Sigmoid colon (tissue), 6 donors: ENCODE measurements at regions not wholly inside any gene's neighbourhood (a gene's known extent, or its start where the extent isn't known, plus 50 kb on each side); places are given as distances from the start of the nearest gene placed in this dataset.

ENCODE experiments used
- DNase-seq: peaks from one replicate; pipeline ENCODE4 v3.0.0-alpha.2; 2019
- H3K27ac ChIP-seq, 4 donors: fragments of 200-600 bp; sonication (generic); one replicate each; pipeline ENCODE4 v1.5.1; 2016 to 2019; ENCODE audit warnings: mild to moderate bottlenecking in 1 of 4
- H3K27me3 ChIP-seq, 3 donors: fragments of 200-600 bp; sonication (generic); one replicate each; pipeline ENCODE4 v1.5.1; 2019; ENCODE audit warnings: mild to moderate bottlenecking in 1 of 3
- H3K36me3 ChIP-seq, 4 donors: fragments of 200-600 bp; sonication (generic); one replicate each; pipeline ENCODE4 v1.5.1; 2016 to 2019
- H3K4me1 ChIP-seq, 4 donors: fragments of 200-600 bp; sonication (generic); one replicate each; pipeline ENCODE4 v1.5.1; 2017 to 2019
- H3K4me3 ChIP-seq, 4 donors: fragments of 200-600 bp; sonication (generic); one replicate each; pipeline ENCODE4 v1.5.1; 2017 to 2019; ENCODE audit warnings: mild to moderate bottlenecking in 2 of 4, moderate library complexity in 1 of 4
- H3K9me3 ChIP-seq, 4 donors: fragments of 200-600 bp in 3 of 4; sonication (generic) in 3 of 4; one replicate each; pipeline versions ENCODE4 v1.5.1 to v1.6.1; 2013 to 2019
- CTCF ChIP-seq, 4 experiments: fragments of 450-650 bp in 3 of 4; fragments of 200-600 bp in 1 of 4; IDR thresholded peaks; one replicate each; pipeline ENCODE4 v1.5.1; 2016 to 2019; ENCODE audit warnings: antibody characterized with exemption in 4 of 4, mild to moderate bottlenecking in 3 of 4, moderate library complexity in 2 of 4
- EP300 ChIP-seq, 4 donors: sonication (generic); formaldehyde crosslinking; IDR thresholded peaks; one replicate each; pipeline ENCODE4 v1.6.1; 2017; ENCODE audit warnings: antibody characterized with exemption in 4 of 4
- POLR2A ChIP-seq, 2 donors: fragments of 450-650 bp; IDR thresholded peaks; one replicate each; pipeline ENCODE4 v1.6.1; 2016; ENCODE audit warnings: antibody characterized with exemption in 2 of 2, mild to moderate bottlenecking in 2 of 2, moderate library complexity in 2 of 2
- POLR2AphosphoS5 ChIP-seq, 4 donors: sonication (generic); formaldehyde crosslinking; IDR thresholded peaks; one replicate each; pipeline ENCODE4 v1.6.1; 2017; ENCODE audit warnings: antibody characterized with exemption in 4 of 4
- WGBS, 2 donors: extraction: QIAGEN DNeasy Blood & Tissue Kit; methylation state at CpG; one replicate each; pipeline ENCODE4 v1.1.7; 2013; 5-methylcytosine and 5-hydroxymethylcytosine counted together
- intact Hi-C: fragments of 100-400 bp; cut with DNase I; formaldehyde crosslinking; loops from one replicate; pipeline ENCODE4 v1.15.1; 2023
- donor health status: healthy with polysubstance abuse.
- donor health status: healthy.

GRCh38 chr9:16030528-16031185 is 477.8 kb downstream of the CCDC171 start:
- TF ChIP-seq EP300 (IDR thresholded peaks at IDR 0.05) (no peak), POLR2A (IDR thresholded peaks at IDR 0.05) (no peak), POLR2AphosphoS5 (IDR thresholded peaks at IDR 0.05) (no peak), CTCF (IDR thresholded peaks at IDR 0.05) (no peak)
- WGBS, 2 donors = 50 to 79% methylated on average over 8 of the region's 8 CpGs
- H3K4me1 ChIP-seq = peaks cover 0 to 10% (median 3%) of the 10 kb centered on the region in 4 donors
- no peak overlapping the region for H3K27ac ChIP-seq
- no peaks in the 10 kb centered on the region for H3K27me3 ChIP-seq
- H3K4me3 ChIP-seq = no peak overlapping the region
- H3K9me3 ChIP-seq = no peaks in the 10 kb centered on the region
- DNase-seq = no peak
- H3K36me3 ChIP-seq = no peaks in the 10 kb centered on the region
- intact Hi-C loops = no loop called here

- Histone ChIP-seq H3K36me3 (no peaks in the 10 kb centered on the region), H3K4me1 (peaks cover 0 to 10% (median 3%) of the 10 kb centered on the region in 4 donors), H3K9me3 (no peaks in the 10 kb centered on the region), H3K27me3 (no peaks in the 10 kb centered on the region), H3K27ac (peak overlapping the region in 1 of 4 donors; percentile 14), H3K4me3 (no peak overlapping the region)
- DNase-seq = no peak
- 42 to 48% methylated on average over 2 of the region's 2 CpGs for WGBS, 2 donors
- intact Hi-C loops = no loop called here
- TF ChIP-seq CTCF (IDR thresholded peaks at IDR 0.05) = no peak
- TF ChIP-seq POLR2AphosphoS5 (IDR thresholded peaks at IDR 0.05) = no peak
- no peak for TF ChIP-seq EP300 (IDR thresholded peaks at IDR 0.05)
- no peak for TF ChIP-seq POLR2A (IDR thresholded peaks at IDR 0.05)
Observed at GRCh38 chr9:16031486-16031885, 478.6 kb downstream of the CCDC171 start.

GRCh38 chr9:16031971-16032370 is 479.1 kb downstream of the CCDC171 start:
- H3K27me3 ChIP-seq = no peaks in the 10 kb centered on the region
- intact Hi-C loops = no loop called here
- H3K4me1 ChIP-seq = peaks cover 0 to 10% (median 3%) of the 10 kb centered on the region in 4 donors
- TF ChIP-seq POLR2A (IDR thresholded peaks at IDR 0.05) = no peak
- no peak for TF ChIP-seq CTCF (IDR thresholded peaks at IDR 0.05)
- no peak for TF ChIP-seq EP300 (IDR thresholded peaks at IDR 0.05)
- no peak for TF ChIP-seq POLR2AphosphoS5 (IDR thresholded peaks at IDR 0.05)
- H3K4me3 ChIP-seq = no peak overlapping the region
- H3K36me3 ChIP-seq = no peaks in the 10 kb centered on the region
- H3K9me3 ChIP-seq = no peaks in the 10 kb centered on the region
- peak overlapping the region in 1 of 4 donors; percentile 14 for H3K27ac ChIP-seq
- no peak for DNase-seq
- 88 to 92% methylated on average over 6 of the region's 6 CpGs for WGBS, 2 donors

GRCh38 chr9:16032799-16033198 is 480.0 kb downstream of the CCDC171 start:
- WGBS, 2 donors = 77 to 79% methylated on average over 2 of the region's 2 CpGs

GRCh38 chr9:16033253-16033652 is 480.4 kb downstream of the CCDC171 start:
- Histone ChIP-seq H3K27me3 (no peaks in the 10 kb centered on the region), H3K4me3 (no peak overlapping the region), H3K27ac (no peak overlapping the region), H3K9me3 (no peaks in the 10 kb centered on the region), H3K36me3 (no peaks in the 10 kb centered on the region), H3K4me1 (peaks cover 0 to 10% (median 3%) of the 10 kb centered on the region in 4 donors)
- no peak for DNase-seq
- intact Hi-C loops = no loop called here
- 95 to 96% methylated on average over 14 of the region's 14 CpGs for WGBS, 2 donors
- TF ChIP-seq POLR2A (IDR thresholded peaks at IDR 0.05) (no peak), CTCF (IDR thresholded peaks at IDR 0.05) (no peak), EP300 (IDR thresholded peaks at IDR 0.05) (no peak), POLR2AphosphoS5 (IDR thresholded peaks at IDR 0.05) (no peak)

More at GRCh38 chr9:16032799-16033198, 480.0 kb downstream of the CCDC171 start:
- no peaks in the 10 kb centered on the region for H3K9me3 ChIP-seq
- no peak for TF ChIP-seq POLR2A (IDR thresholded peaks at IDR 0.05)
- no peak for TF ChIP-seq EP300 (IDR thresholded peaks at IDR 0.05)
- TF ChIP-seq POLR2AphosphoS5 (IDR thresholded peaks at IDR 0.05) = no peak
- H3K4me1 ChIP-seq = peaks cover 0 to 10% (median 3%) of the 10 kb centered on the region in 4 donors
- intact Hi-C loops = no loop called here
- H3K27me3 ChIP-seq = no peaks in the 10 kb centered on the region
- no peaks in the 10 kb centered on the region for H3K36me3 ChIP-seq
- H3K27ac ChIP-seq = no peak overlapping the region
- H3K4me3 ChIP-seq = no peak overlapping the region
- DNase-seq = no peak
